Activated CD4-positive, alpha-beta memory T cell treated with anti-CD3 and anti-CD28 coated beads, Interleukin-2, amount 10 ng/mL, durations not matched to agents 7 days and 5 days (primary cell): ENCODE measurements at regions not wholly inside any gene's neighbourhood (a gene's known extent, or its start where the extent isn't known, plus 50 kb on each side); places are given as distances from the start of the nearest gene placed in this dataset.

Experiments
- CTCF ChIA-PET: fragments of 350-600 bp; sonication (Branson Sonifier 250); formaldehyde crosslinking; loops from one replicate; lab custom pipeline; 2021; ENCODE audit warnings: antibody characterized with exemption, inconsistent platforms; lab: Charles Lee
- POLR2A ChIA-PET: fragments of 350-600 bp; sonication (Branson Sonifier 250); formaldehyde crosslinking; loops from one replicate; lab custom pipeline; 2021; ENCODE audit warnings: antibody characterized with exemption; lab: Charles Lee
- DNase-seq: peaks from one replicate; pipeline ENCODE4 v3.0.0-alpha.2; 2020
- H3K27ac Mint-ChIP-seq: one replicate; pipeline ENCODE4 v1.8.0; 2021; ENCODE audit warnings: mild to moderate bottlenecking, mixed read lengths
- H3K27me3 Mint-ChIP-seq: one replicate; pipeline ENCODE4 v1.8.0; 2021; ENCODE audit warnings: mixed read lengths
- H3K36me3 Mint-ChIP-seq: one replicate; pipeline ENCODE4 v1.8.0; 2021; ENCODE audit warnings: low read depth, mixed read lengths
- H3K4me1 Mint-ChIP-seq: one replicate; pipeline ENCODE4 v1.8.0; 2021; ENCODE audit warnings: mixed read lengths
- H3K4me3 Mint-ChIP-seq: one replicate; pipeline ENCODE4 v1.8.0; 2021; ENCODE audit warnings: mild to moderate bottlenecking, mixed read lengths
- H3K9me3 Mint-ChIP-seq: one replicate; pipeline ENCODE4 v1.8.0; 2021; ENCODE audit warnings: mixed read lengths

- no peak for DNase-seq
- POLR2A ChIA-PET: no interaction called here
- Mint-ChIP-seq H3K27me3 (no peaks in the 10 kb centered on the region), H3K9me3 (no peaks in the 10 kb centered on the region), H3K36me3 (no peaks in the 10 kb centered on the region), H3K4me1 (no peaks in the 10 kb centered on the region), H3K27ac (no peak overlapping the region), H3K4me3 (no peak overlapping the region)
- CTCF ChIA-PET: no interaction called here
Observed at GRCh38 chr6:56765494-56765893, 122.8 kb upstream of the DST start.

GRCh38 chr6:56764081-56764566 lies 121.4 kb upstream of the DST start:
- ChIA-PET POLR2A (no interaction called here), CTCF (no interaction called here)
- no peaks in the 10 kb centered on the region for H3K4me1 Mint-ChIP-seq
- H3K27me3 Mint-ChIP-seq: no peaks in the 10 kb centered on the region
- H3K27ac Mint-ChIP-seq: no peak overlapping the region
- H3K9me3 Mint-ChIP-seq: no peaks in the 10 kb centered on the region
- DNase-seq: no peak
- H3K36me3 Mint-ChIP-seq: no peaks in the 10 kb centered on the region
- no peak overlapping the region for H3K4me3 Mint-ChIP-seq

DNA sequence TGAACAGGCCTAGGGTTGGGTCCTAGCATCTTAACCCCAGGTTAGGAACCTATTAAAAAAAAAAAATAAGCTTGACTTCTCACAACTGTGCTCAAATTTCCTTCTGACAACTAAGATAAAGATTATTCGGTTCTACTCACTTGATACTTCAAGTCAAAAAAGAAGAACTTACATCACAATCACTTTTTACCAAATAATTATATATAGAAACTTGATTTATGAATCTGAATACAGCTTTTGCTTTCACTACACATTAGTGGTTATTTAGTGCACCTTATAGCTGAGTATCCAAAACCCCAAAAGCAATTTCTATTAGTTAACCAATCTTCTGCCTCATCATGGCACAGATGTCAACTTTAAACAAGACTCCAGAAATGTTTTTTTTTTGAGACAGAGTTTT lies 119.0 kb upstream of the DST start:
- no peak for DNase-seq
- ChIA-PET CTCF (no interaction called here), POLR2A (no interaction called here)
- Mint-ChIP-seq H3K4me1 (no peaks in the 10 kb centered on the region), H3K27me3 (no peaks in the 10 kb centered on the region), H3K9me3 (no peaks in the 10 kb centered on the region), H3K4me3 (no peak overlapping the region), H3K27ac (no peak overlapping the region), H3K36me3 (no peaks in the 10 kb centered on the region)

DNA sequence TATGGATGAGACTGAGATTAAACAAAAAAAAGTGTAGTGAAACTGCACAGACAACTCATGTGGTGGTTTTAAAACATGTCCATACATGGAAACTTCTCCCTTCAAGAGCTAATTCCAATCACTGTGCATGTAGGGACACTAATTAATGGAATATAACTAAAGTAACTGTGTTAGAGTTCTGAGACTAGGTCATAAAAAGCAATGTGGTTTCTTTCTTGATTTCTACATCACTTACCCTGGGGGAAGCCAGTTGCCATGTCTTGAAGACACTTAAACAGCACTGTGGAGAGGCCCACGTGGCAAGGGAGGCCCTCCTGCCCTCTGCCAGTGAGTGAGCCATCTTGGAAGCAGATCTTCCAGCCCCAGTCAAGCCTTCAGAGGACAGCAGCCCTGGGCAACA lies 118.2 kb upstream of the DST start:
- ChIA-PET POLR2A (no interaction called here), CTCF (no interaction called here)
- Mint-ChIP-seq H3K9me3 (no peaks in the 10 kb centered on the region), H3K4me1 (no peaks in the 10 kb centered on the region), H3K36me3 (no peaks in the 10 kb centered on the region), H3K27ac (no peak overlapping the region), H3K27me3 (no peaks in the 10 kb centered on the region), H3K4me3 (no peak overlapping the region)
- DNase-seq: no peak

DNA sequence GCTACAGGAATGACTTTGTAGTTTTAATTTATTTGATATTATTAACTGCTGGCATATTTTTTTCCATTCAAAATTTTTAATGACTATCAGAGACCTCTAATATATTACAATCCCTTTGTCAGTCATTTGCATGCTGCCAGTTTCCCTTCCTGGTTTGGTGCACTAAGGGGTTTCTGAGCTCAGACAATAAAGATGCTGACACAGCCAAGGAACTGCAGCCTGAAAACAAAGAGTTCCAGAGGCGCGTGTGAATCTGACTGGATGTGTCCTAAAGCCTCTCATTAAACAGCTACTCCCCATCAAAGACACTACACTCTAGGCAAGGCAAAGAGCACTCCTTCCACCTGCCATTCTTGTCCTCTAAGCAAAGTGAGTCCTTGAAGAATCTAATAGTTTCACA lies 116.8 kb upstream of the DST start:
- no peak for DNase-seq
- no peaks in the 10 kb centered on the region for H3K27me3 Mint-ChIP-seq
- H3K4me1 Mint-ChIP-seq: no peaks in the 10 kb centered on the region
- no peak overlapping the region for H3K4me3 Mint-ChIP-seq
- CTCF ChIA-PET: no interaction called here
- H3K9me3 Mint-ChIP-seq: no peaks in the 10 kb centered on the region
- no peaks in the 10 kb centered on the region for H3K36me3 Mint-ChIP-seq
- H3K27ac Mint-ChIP-seq: no peak overlapping the region
- POLR2A ChIA-PET: no interaction called here

- no peak for DNase-seq
- Mint-ChIP-seq H3K27ac (no peak overlapping the region), H3K4me1 (no peaks in the 10 kb centered on the region), H3K27me3 (no peaks in the 10 kb centered on the region), H3K36me3 (no peaks in the 10 kb centered on the region), H3K9me3 (no peaks in the 10 kb centered on the region), H3K4me3 (no peak overlapping the region)
- ChIA-PET CTCF (no interaction called here), POLR2A (no interaction called here)
Observed at GRCh38 chr6:56758553-56758952, 115.9 kb upstream of the DST start.

- H3K27ac Mint-ChIP-seq: no peak overlapping the region
- DNase-seq: no peak
- H3K27me3 Mint-ChIP-seq: no peaks in the 10 kb centered on the region
- POLR2A ChIA-PET: no interaction called here
- no peak overlapping the region for H3K4me3 Mint-ChIP-seq
- H3K9me3 Mint-ChIP-seq: no peaks in the 10 kb centered on the region
- no peaks in the 10 kb centered on the region for H3K4me1 Mint-ChIP-seq
- CTCF ChIA-PET: no interaction called here
- no peaks in the 10 kb centered on the region for H3K36me3 Mint-ChIP-seq
Observed at GRCh38 chr6:56758120-56758519, 115.4 kb upstream of the DST start.

GRCh38 chr6:56757588-56757984 lies 114.9 kb upstream of the DST start:
- no peak for DNase-seq
- H3K27ac Mint-ChIP-seq: no peak overlapping the region
- no peaks in the 10 kb centered on the region for H3K36me3 Mint-ChIP-seq
- H3K4me1 Mint-ChIP-seq: no peaks in the 10 kb centered on the region
- POLR2A ChIA-PET: no interaction called here
- H3K9me3 Mint-ChIP-seq: no peaks in the 10 kb centered on the region
- no peaks in the 10 kb centered on the region for H3K27me3 Mint-ChIP-seq
- CTCF ChIA-PET: interaction anchor here (0.7 kb wide), 1 partner anchor 141 kb away, joined by 3 read pairs; no protein-coding TSS in a partner anchor
- H3K4me3 Mint-ChIP-seq: no peak overlapping the region

DNA sequence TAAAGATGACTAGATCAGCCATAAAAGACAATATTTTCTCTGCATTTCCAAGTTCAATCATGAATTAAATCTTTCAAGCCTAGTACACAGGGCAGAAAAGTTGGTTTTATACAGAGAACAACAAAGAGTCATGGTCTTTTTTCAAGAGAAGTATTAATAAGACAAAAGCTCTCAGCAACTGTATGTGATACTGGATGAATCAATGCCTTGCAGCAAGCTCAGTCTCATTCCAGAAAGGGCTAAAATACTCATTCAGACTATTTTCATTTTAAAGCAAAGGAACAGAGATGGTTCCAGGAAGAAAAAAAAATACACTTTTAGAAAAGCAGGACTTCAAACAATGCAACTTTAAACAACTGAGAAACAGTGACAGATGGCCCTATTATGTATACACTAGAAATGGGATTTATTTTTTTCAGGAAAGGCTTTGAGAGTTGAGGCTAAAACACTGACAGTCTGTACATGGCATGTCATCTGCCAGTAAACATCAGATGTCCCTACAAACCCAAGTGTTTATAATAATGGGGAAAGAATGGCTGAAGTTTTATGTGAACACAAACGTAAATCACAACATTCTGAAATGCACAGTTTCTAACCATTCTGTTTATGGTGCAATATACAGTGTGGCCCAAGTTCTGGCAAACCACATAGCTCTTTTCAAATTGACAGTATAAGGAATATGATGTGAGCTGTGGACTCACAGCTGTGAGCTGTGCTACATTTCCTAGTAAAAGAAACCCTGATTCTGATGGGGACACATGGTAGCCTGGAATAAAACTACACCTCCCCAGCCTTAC lies 114.3 kb upstream of the DST start:
- H3K9me3 Mint-ChIP-seq: no peaks in the 10 kb centered on the region
- CTCF ChIA-PET: interaction anchor here (0.7 kb wide), 1 partner anchor 140 kb away, joined by 3 read pairs; no protein-coding TSS in a partner anchor
- no peaks in the 10 kb centered on the region for H3K4me1 Mint-ChIP-seq
- no peak overlapping the region for H3K27ac Mint-ChIP-seq
- no peak for DNase-seq
- H3K27me3 Mint-ChIP-seq: no peaks in the 10 kb centered on the region
- POLR2A ChIA-PET: no interaction called here
- no peaks in the 10 kb centered on the region for H3K36me3 Mint-ChIP-seq
- no peak overlapping the region for H3K4me3 Mint-ChIP-seq

DNA sequence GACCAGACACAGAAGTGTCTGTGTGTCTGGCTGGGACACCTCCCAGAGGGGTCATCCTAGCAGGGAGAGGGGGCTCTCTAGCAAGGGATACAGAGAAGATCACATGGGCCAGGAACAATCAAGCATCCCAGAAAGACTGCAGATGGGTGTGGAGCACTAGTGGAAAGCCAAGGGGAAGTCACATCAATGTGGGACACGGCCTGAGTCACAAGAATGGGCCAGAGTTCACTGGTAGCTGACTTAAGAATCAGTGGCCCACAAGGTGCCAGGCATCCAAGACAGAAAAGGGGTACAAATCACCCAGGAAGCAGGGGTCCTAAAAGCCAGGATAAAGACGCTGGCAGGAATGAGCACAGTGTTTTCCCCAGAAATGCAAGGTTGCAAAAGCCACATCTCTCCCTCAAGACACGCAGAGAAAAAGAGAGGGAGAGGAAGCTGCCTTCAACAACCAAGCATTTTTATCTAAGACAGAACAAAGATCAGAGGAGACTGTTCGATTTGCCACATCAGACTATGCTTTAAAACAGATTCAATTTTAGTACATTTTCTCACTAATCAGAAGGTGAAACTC lies 113.6 kb upstream of the DST start:
- CTCF ChIA-PET: no interaction called here

GRCh38 chr6:56755040-56755439 lies 112.4 kb upstream of the DST start:
- no peaks in the 10 kb centered on the region for H3K27me3 Mint-ChIP-seq
- H3K4me3 Mint-ChIP-seq: no peak overlapping the region
- H3K9me3 Mint-ChIP-seq: no peaks in the 10 kb centered on the region
- H3K27ac Mint-ChIP-seq: no peak overlapping the region
- no peak for DNase-seq
- no peaks in the 10 kb centered on the region for H3K4me1 Mint-ChIP-seq
- POLR2A ChIA-PET: no interaction called here
- no peaks in the 10 kb centered on the region for H3K36me3 Mint-ChIP-seq
- CTCF ChIA-PET: no interaction called here

More for the DNA sequence above, 113.6 kb upstream of the DST start:
- Mint-ChIP-seq H3K9me3 (no peaks in the 10 kb centered on the region), H3K27me3 (no peaks in the 10 kb centered on the region), H3K4me1 (no peaks in the 10 kb centered on the region), H3K27ac (no peak overlapping the region), H3K36me3 (no peaks in the 10 kb centered on the region), H3K4me3 (no peak overlapping the region)
- POLR2A ChIA-PET: no interaction called here
- no peak for DNase-seq

GRCh38 chr6:56753811-56754210 lies 111.1 kb upstream of the DST start:
- DNase-seq: no peak
- Mint-ChIP-seq H3K4me1 (no peaks in the 10 kb centered on the region), H3K9me3 (no peaks in the 10 kb centered on the region), H3K27me3 (no peaks in the 10 kb centered on the region), H3K27ac (no peak overlapping the region), H3K36me3 (no peaks in the 10 kb centered on the region), H3K4me3 (no peak overlapping the region)
- POLR2A ChIA-PET: no interaction called here
- CTCF ChIA-PET: no interaction called here

DNA sequence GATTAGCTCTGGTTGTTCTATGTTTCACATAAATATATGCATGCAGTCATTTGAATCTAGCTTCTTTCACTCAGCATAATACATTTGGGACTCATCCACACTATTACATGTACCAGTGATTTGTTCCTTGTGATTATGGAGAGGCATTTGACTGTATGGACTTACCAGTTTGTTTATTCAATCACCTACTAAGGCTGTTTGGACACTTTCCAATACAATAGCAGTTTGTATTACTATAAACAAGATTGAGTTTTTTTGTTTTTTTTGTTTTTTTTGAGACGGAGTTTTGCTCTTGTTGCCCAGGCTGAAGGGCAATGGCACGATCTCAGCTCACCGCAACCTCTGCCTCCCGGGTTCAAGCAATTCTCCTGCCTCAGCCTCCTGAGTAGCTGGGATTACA lies 109.8 kb upstream of the DST start:
- Mint-ChIP-seq H3K27me3 (no peaks in the 10 kb centered on the region), H3K4me1 (no peaks in the 10 kb centered on the region), H3K9me3 (no peaks in the 10 kb centered on the region), H3K27ac (no peak overlapping the region), H3K36me3 (no peaks in the 10 kb centered on the region), H3K4me3 (no peak overlapping the region)
- ChIA-PET POLR2A (no interaction called here), CTCF (no interaction called here)
- no peak for DNase-seq

DNA sequence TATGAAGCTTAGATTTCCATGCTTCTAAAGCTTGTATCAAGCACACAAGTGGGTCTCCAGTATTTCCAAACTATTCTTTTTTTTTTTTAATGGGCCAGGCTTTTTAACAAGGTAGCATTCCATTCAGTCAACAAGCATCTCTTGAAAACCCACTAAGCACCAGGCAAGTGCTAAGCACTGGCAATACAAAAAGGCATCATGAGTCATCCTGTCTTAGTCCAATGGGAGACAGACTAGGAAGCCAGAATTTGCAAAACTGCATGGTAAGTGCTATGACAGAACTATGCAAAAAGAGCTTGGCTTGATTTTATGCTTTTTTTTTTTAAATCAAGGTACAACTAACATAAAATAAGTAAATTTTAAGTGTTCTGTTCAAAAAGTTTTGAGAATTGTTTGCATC lies 109.3 kb upstream of the DST start:
- POLR2A ChIA-PET: no interaction called here
- H3K36me3 Mint-ChIP-seq: no peaks in the 10 kb centered on the region
- H3K27me3 Mint-ChIP-seq: no peaks in the 10 kb centered on the region
- H3K9me3 Mint-ChIP-seq: no peaks in the 10 kb centered on the region
- CTCF ChIA-PET: no interaction called here
- H3K4me1 Mint-ChIP-seq: no peaks in the 10 kb centered on the region
- H3K4me3 Mint-ChIP-seq: no peak overlapping the region
- H3K27ac Mint-ChIP-seq: no peak overlapping the region
- DNase-seq: no peak
